Suppressor macrophage (primary cell): ENCODE measurements at regions not wholly inside any gene's neighbourhood (a gene's known extent, or its start where the extent isn't known, plus 50 kb on each side); places are given as distances from the start of the nearest gene placed in this dataset.
A peak's percentile ranks its signal among the peaks of the same experiment; 100 is the strongest.

ENCODE experiments used
- DNase-seq, 4 experiments: peaks; one replicate each; pipeline ENCODE4 v3.0.0-alpha.2; 2020 to 2022

GRCh38 chr20:10958279-10958678, 284.5 kb upstream of the JAG1 start:
- DNase-seq, result no peak

- DNase-seq, result no peak
These were observed 286.6 kb upstream of the JAG1 start for GRCh38 chr20:10960416-10960815.

DNA sequence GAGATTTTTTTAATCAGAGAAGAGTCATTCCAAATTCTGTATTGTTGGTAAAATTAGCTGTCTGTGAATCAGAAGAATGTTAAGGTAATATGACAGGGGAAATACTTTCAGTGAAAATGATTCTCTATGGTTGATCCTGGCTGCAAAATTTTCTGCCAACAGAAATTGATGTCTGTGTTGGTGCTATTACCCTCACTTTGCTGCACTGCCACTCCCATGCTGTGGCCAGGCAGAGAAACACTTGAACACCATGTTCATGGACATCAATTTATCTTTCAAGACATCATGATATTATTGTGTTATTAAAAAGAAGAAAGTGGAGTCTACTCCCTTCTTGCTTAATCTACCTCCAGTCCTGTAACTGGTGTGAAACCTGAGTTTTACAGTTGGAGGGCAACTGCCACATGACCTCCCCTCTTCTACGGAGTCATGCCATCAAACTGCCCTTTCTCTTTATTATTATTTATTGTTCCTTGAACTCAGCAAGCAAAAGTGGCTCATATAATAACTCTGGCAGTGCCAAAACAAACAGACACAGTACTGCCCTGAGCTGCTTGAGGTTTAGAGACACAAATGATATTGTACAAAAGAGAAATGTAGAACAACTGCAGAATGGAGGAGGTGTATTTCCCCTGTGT, 288.0 kb upstream of the JAG1 start:
- DNase-seq, result no peak

DNA sequence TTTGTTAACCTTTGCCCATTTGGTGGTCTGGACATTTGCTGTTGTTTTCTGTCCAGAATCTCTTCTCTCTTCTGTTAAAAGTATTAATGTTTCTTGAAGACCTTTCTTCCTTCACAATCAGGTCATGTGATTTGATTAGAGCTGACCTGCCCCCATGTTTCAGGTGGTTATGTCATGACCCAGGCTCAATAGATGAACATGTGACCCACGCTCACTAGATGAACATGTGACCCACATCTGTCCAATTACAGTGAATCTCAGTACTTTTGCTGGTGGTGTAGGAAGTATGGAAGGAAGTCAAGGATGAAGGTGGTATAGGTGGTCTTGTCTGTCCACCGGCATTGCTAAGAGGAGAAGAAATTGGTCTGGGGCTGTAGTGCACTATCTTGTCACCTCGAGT, 289.1 kb upstream of the JAG1 start:
- DNase-seq, result no peak

- peak in 1 of 4 experiments; percentile 6 for DNase-seq
These were observed 290.0 kb upstream of the JAG1 start for GRCh38 chr20:10963717-10964266.

DNA sequence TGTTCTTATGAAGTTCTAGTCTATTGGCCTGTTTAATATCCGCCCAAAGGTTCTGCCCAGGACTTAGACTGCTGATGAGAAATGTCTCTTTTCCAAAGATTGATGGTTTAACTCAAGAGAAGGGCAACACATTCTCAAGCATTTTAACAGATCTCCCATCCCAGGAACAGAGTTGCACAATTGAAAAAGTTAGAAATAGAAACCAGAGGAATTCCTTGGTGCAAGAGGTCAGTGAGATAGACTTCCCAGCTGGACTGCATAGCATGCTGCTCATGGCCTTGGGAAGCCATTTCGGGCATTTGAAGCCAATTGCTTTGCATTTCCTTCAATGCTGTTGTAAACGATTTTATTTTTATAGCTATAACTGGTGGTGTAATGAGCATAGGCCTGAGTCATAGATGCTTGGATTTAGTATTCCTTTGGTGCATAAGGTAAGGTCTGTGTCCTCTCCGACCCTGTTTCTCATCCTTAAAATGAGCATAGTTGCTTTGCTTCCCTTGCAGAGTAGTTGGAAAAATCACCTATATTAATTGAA, 292.2 kb upstream of the JAG1 start:
- no peak for DNase-seq

DNA sequence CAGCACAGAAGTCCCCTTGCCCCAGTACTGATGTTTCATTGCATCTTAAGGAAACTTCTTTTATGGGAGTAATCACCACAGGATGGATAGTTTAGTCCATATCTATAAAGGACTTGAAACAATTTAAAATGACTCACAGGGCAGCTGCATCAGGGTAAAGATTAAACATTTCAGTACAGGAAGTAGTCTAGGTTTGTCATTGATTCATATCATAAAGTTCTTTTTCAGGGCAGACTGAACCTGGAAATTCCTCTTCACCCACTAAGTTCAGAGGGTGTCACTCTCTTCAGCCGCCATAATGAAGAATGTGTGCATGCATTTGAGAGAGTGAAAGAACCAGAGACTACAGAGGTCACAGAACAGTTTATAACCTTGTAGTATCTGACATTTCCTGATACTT, 296.3 kb upstream of the JAG1 start:
- no peak for DNase-seq

DNA sequence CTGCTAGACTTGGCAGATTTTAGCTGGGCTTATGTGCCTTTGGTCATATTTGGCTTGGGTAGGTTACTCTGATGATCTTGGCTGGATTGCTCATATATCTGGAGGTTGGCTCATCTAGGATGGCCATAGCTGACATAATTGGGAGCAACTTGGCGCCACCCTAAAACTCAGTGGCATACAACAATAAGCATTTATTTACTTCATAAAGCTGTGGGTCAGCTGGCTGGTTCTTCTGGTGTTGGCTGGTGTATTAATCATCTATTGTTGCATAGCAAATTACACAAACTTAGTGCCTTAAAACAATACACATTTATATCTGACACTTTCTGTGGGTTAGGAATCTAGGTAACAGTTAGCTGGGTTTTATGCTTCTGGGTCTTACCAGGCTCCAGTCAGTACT, 297.3 kb upstream of the JAG1 start:
- DNase-seq, result no peak

DNA sequence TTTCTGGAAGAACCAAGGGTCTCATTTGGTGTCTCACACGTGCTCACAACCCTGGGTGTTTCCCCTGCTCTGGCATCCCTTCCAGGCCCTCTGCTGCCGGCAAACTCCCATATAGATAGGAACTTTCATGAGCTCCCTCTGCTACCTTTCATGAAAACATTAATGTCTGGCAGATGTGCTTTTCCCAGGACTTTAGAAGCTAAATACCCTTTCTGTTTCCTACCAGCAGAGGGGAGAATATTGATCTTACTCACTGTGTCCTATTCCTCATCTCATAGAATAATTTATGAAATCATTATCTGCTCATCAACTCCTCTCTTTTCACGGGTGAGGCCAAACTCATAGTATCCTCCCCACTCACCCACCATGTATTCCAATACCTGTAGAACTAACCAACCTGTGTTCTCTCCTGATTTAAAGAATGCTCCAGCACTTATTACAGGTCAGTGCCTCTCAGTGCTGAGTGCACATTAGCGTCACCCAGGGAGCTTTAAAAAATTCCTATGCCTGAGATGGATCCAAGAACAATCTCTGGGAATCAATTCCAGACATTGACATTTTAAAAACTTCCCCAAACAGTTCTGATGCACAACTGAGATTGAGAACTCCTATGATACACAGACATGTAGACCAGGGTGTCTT, 298.5 kb upstream of the JAG1 start:
- DNase-seq, result no peak

DNA sequence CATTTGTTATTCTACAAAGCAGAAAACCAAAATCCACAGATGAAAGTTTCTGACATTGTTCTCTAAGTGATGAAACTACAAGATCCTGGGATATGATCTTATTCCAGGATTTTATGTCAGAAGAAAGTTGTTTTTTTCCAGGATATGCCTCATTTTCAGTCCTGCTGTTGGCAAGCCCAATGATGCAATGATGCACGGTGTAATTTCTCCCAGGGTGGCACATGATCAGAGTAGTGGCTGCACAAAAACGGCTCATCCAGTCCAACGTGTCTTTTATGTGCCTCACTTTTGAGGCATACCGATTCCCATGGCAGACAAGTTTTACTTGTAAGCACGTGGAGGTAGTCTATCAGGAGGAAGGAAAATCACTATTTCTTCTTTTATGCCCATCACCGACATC, 302.3 kb upstream of the JAG1 start:
- DNase-seq, result no peak

GRCh38 chr20:10978019-10978702, 304.4 kb upstream of the JAG1 start:
- no peak for DNase-seq

DNA sequence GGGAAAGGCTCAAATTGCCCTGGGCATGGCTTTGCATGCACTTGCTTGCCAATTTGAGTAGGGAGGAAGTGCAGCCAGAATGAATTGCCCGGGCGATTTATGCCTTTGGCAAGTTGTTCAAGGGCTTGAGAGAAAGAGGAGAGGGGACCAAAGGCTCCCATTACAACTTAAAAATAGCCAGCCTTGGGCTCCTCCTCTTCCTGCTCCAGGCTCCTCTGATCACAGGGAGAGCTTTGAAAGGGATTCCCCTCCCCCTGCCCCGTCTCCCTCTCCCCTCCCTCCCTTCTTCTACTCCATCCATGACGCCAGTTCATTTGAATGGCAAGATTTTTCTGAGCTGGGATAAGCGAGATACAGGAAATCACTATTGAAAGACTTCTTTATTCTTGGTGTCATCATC, 304.9 kb upstream of the JAG1 start:
- no peak for DNase-seq

DNA sequence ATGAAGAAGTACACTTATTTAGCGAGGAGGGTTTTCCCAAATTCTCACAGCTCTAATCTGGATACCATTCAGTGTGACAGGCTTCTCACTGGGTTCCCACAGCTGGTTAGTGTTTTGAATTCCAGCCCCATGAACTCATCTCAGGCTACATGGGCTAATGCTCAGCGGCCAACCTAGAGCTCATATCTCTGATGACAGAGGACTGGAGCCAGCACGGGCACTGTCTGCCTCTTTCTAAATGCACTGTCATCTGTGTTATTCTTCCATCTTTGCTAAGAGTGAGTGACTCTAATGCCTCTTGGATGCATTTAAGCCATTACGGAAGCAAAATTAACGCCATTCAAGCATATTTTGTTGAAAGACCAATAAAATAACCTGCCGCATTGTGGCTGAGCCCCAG, 308.9 kb upstream of the JAG1 start:
- no peak for DNase-seq

DNA sequence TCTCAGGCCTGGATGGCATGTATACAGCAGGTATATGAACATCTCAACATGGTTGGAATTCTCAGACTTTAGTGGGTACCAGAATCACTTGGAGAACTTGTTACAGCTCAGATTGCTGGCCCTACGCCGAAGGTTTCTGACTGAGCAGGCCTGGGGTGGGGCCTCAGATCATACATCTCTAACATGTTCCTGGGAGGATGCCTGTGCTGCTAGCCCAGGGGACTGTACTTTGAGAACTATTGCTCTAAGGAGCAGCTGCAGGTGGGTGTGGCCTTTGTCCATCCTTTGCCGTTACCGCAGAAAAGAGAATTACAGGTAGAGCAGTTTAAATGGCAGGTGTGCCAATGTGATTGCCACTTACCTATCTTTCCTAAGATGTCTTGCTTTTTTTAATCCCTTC, 310.5 kb upstream of the JAG1 start:
- DNase-seq, result no peak

- peak in 1 of 4 experiments; percentile 1 for DNase-seq
These were observed 311.1 kb upstream of the JAG1 start for GRCh38 chr20:10984913-10985312.

DNA sequence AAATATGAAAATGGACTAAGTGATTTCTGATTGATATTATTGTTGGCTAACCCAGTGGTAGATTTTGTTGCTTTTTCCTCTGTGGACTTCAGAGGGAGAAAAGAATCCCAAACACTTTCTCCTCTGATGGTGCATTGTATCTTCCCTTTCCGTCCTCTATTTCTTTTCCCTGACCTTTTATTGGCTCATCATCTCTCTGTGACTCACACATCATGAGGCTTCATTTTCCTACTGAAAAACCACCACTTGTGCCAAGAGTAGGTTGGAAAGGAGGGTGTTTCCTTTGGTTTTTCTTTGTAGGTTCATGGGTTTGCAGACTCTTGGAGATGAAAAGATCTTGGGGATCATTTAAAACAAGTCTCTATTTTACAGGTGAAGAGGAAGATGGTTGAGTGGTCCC, 311.7 kb upstream of the JAG1 start:
- peak in 3 of 4 experiments; percentile 6 to 39 (median 35) for DNase-seq

- DNase-seq, result no peak
These were observed 312.8 kb upstream of the JAG1 start for GRCh38 chr20:10986586-10986985.

DNA sequence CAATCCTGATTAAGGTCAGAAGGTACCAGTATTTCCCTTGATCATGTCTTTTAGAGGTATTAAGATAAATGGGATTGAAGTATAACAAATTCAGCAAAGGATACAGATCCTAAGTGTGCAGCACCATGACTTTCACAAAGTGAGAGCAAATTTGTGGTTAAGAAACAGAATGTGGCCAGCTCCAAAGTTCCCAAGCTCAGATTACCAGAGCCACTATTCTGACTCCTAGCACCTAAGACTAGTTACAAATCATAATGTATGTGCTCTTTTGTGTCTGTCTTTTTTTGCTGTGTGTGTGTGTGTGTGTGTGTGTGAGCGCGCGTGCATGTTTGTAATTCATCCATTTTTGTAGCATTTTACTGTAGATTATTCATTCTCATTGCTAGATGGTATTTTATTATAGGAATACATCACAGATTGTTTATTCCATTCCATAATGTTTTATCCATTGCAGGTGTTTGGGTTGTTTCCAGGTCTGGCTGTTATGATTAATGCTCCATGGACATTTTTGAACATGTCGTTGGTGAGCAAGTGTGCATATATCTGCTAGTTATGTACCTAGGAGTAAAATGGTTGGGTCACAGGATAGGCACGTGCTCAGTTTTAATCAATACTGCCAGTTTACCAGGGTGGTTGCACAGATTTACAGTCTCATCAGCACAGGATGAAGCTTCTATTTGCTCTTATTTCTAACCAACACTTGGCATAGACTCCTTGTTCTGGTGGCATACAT, 314.0 kb upstream of the JAG1 start:
- DNase-seq, result no peak

- no peak for DNase-seq
These were observed 317.0 kb upstream of the JAG1 start for GRCh38 chr20:10990625-10991382.

DNA sequence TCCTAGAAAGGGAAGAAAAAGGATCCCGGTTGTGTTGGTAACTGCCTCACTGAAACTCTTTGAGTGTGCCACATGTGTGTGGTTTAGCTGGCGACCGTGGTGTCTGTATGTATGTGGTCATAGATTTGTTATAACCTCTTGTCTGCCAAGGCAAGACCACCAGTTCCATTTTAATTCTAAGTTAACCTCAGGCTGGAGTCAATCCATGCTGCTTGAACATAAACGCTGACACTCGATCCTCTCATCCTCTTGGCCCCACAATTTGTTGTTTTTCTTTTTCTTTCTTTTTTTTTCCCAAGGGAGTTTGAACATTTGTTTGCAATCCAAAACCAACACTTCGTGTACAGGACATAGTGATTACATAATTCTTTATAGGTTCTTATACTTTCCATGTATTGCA, 318.9 kb upstream of the JAG1 start:
- no peak for DNase-seq

GRCh38 chr20:10994991-10995700, 321.3 kb upstream of the JAG1 start:
- no peak for DNase-seq
